Effector memory CD8-positive, alpha-beta T cell (primary cell): ENCODE measurements at regions not wholly inside any gene's neighbourhood (a gene's known extent, or its start where the extent isn't known, plus 50 kb on each side); places are given as distances from the start of the nearest gene placed in this dataset.

Experiments used
- ATAC-seq: fragments of 150-1000 bp; cut with Tn5 transposase; replicated peaks from 2 replicates; pipeline ENCODE4 v1.10.0; 2021; ENCODE audit warnings: mild to moderate bottlenecking, moderate library complexity
- DNase-seq, 3 experiments: peaks; one replicate each; pipeline ENCODE4 v3.0.0; 2021
- H3K27ac Mint-ChIP-seq, 2 donors: one replicate each; pipeline ENCODE4 v1.8.0; 2022; ENCODE audit warnings: mild to moderate bottlenecking in 2 of 2, mixed read lengths in 2 of 2, moderate library complexity in 2 of 2
- H3K27me3 Mint-ChIP-seq, 2 donors: one replicate each; pipeline ENCODE4 v1.8.0; 2022; ENCODE audit warnings: mixed read lengths in 2 of 2
- H3K36me3 Mint-ChIP-seq: one replicate; pipeline ENCODE4 v1.8.0; 2022; ENCODE audit warnings: mild to moderate bottlenecking, moderate library complexity, mixed read lengths; ENCODE audit not compliant: insufficient read depth
- H3K4me1 Mint-ChIP-seq, 2 donors: one replicate each; pipeline ENCODE4 v1.8.0; 2022; ENCODE audit warnings: low read depth in 2 of 2, mixed read lengths in 2 of 2
- H3K4me3 Mint-ChIP-seq, 2 donors: one replicate each; pipeline ENCODE4 v1.8.0; 2022; ENCODE audit warnings: mild to moderate bottlenecking in 2 of 2, mixed read lengths in 2 of 2, moderate library complexity in 2 of 2
- H3K9me3 Mint-ChIP-seq, 2 donors: one replicate each; pipeline ENCODE4 v1.8.0; 2022; ENCODE audit warnings: mixed read lengths in 2 of 2

DNA sequence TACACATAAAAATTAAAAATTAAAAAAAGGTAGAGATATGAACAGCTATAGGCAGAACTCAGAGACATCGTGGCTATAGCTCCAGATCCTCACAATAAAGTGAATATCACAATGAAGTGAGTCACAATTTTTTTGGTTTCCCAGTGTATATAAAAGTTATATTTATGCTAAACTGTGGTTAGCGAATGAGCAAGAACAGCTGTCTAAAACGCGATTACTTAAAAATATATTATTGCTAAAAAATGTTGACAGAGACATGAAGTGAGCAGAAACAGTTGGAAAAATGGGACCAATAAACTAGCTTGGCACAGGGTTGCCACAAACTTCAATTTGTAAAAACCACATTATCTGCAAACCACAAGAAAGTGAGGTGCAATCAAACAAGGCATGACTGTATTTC, 551.7 kb upstream of the NETO1 start:
- no peak overlapping the region for H3K4me3 Mint-ChIP-seq
- ATAC-seq (no peak), DNase-seq (no peak)
- no peaks in the 10 kb centered on the region for H3K36me3 Mint-ChIP-seq
- H3K27ac Mint-ChIP-seq, result no peak overlapping the region
- no peaks in the 10 kb centered on the region for H3K27me3 Mint-ChIP-seq
- H3K9me3 Mint-ChIP-seq, result no peaks in the 10 kb centered on the region
- no peaks in the 10 kb centered on the region for H3K4me1 Mint-ChIP-seq

DNA sequence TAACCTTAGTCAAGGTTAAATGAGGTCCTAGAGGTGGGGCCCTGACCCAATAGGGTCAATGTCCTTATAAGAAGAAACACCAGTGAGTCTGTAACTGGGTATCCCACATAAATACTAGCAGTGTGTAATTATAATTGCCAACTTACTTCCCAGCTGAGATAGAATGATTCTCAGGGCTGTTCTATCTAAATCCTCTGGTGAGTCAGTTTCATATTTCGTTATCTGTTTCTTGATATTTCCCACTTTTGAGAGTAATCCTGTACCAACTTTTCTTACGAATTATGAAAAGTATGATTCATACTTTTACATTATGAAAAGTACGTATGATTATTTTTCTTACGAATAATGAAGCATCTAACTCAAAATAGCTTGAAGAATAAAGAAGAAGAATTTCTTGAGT, 546.8 kb upstream of the NETO1 start:
- DNase-seq (no peak), ATAC-seq (no peak)
- H3K36me3 Mint-ChIP-seq, result no peaks in the 10 kb centered on the region
- no peaks in the 10 kb centered on the region for H3K27me3 Mint-ChIP-seq
- H3K4me3 Mint-ChIP-seq, result no peak overlapping the region
- H3K9me3 Mint-ChIP-seq, result peaks cover 0 to 2% of the 10 kb centered on the region in 2 donors
- H3K4me1 Mint-ChIP-seq, result no peaks in the 10 kb centered on the region
- no peak overlapping the region for H3K27ac Mint-ChIP-seq

DNA sequence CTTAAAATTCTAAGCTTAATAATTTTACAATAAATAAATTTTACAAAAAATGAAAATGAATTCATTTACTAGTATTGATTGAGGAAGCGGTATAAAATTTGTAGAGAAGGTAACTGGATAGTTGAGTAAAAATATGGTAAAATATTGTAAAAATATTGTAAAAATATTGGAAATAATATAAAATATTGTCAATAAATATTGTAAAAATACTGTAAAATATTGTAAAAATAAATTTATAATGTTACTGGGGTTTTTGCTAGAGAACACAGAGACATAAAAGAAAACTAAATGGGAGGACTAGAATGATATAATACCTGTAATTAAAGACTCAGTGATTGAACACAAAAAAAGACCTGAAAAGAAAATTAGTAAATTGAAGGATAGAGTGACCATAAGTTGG, 546.3 kb upstream of the NETO1 start:
- H3K27me3 Mint-ChIP-seq, result no peaks in the 10 kb centered on the region
- DNase-seq (no peak), ATAC-seq (no peak)
- H3K4me3 Mint-ChIP-seq, result no peak overlapping the region
- H3K27ac Mint-ChIP-seq, result no peak overlapping the region
- no peaks in the 10 kb centered on the region for H3K4me1 Mint-ChIP-seq
- peaks cover 0 to 2% of the 10 kb centered on the region in 2 donors for H3K9me3 Mint-ChIP-seq
- no peaks in the 10 kb centered on the region for H3K36me3 Mint-ChIP-seq

DNA sequence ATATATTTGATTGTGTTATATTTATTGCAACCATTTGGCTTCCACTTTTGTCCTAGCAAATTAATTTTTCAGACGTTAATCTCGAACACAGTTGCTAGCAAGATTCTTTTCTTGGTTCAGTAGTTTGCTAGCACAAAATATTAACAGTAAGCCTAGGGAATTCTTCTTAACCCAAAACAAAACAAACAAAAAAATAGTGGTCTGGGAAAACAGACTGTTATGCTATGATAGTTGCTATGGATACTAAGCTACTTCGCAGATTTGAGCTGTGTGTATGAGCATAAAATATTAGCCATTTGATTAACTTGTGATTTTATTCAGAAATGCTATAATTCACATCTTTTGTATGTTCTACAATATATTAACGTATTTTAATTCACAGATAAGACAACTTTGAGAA, 541.5 kb upstream of the NETO1 start:
- no peak for DNase-seq
- no peak overlapping the region for H3K27ac Mint-ChIP-seq

DNA sequence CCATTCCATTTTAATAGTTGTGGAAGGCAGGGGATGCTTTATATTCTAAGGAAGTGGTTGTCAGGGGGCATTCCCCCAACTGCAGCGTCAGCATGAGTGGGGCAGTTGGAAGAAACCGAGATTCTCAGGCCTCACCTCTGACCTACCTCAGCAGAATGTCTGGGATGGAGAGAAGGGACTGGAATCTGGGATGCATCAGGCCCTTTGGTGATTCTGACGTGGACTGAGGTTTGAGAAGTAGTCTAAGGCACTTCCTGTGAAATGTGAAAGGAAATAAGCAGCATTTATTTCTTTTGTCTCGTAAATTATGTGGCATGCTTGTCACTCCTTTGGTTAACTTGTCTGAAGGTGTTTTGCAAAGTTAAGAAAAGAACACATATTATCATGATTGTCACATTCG, 540.7 kb upstream of the NETO1 start:
- Mint-ChIP-seq H3K4me1 (no peaks in the 10 kb centered on the region), H3K36me3 (no peaks in the 10 kb centered on the region), H3K27me3 (no peaks in the 10 kb centered on the region), H3K4me3 (no peak overlapping the region), H3K27ac (no peak overlapping the region), H3K9me3 (peaks cover 7 to 8% of the 10 kb centered on the region in 2 donors)
- DNase-seq, result no peak
- no peak for ATAC-seq

More for the DNA sequence above, 541.5 kb upstream of the NETO1 start:
- peaks cover 5 to 8% of the 10 kb centered on the region in 2 donors for H3K9me3 Mint-ChIP-seq
- no peaks in the 10 kb centered on the region for H3K36me3 Mint-ChIP-seq
- H3K27me3 Mint-ChIP-seq, result no peaks in the 10 kb centered on the region
- H3K4me3 Mint-ChIP-seq, result no peak overlapping the region
- no peak for ATAC-seq
- no peaks in the 10 kb centered on the region for H3K4me1 Mint-ChIP-seq

DNA sequence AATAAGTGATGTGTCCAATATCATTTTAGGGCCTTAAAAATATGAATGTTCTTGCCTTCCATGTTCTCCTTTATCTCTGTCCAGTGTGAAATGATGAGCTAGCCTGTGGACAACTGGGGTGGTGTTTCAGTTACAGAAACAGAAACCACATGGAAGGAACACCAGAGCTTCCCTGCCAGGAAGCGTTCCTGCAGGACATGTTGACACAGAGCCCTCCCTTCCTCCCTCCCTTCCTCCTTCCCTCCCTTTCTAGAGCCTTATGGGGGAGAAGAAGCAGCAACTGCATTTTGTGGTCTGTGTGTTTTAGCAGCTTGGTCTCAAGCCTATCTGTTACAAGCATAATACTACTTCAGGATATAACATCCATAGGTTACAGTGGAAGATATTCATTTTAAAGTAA, 539.7 kb upstream of the NETO1 start:
- H3K4me3 Mint-ChIP-seq, result no peak overlapping the region
- DNase-seq (no peak), ATAC-seq (no peak)
- peaks cover 7 to 8% of the 10 kb centered on the region in 2 donors for H3K9me3 Mint-ChIP-seq
- no peak overlapping the region for H3K27ac Mint-ChIP-seq
- no peaks in the 10 kb centered on the region for H3K36me3 Mint-ChIP-seq
- H3K4me1 Mint-ChIP-seq, result no peaks in the 10 kb centered on the region
- H3K27me3 Mint-ChIP-seq, result no peaks in the 10 kb centered on the region

DNA sequence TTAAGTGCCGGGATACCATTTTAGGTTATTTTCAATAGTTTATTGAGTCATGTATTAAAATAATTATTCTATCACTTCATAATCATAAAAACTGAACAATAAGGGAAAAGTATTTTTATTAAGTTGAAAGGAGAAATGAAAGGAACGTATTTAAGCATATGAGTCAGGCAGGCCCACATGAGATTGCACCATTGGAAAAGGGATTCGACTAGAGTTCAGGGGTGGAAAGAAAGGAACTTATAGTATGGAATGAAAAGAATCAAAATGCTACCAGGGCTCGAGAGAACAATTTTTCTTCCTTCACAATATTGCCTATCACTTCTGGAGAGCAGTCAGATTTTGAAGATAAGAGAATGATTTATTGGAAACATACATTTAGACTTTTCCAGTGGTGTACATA, 516.5 kb upstream of the NETO1 start:
- peaks cover 17 to 23% of the 10 kb centered on the region in 2 donors for H3K9me3 Mint-ChIP-seq
- DNase-seq (no peak), ATAC-seq (no peak)
- H3K36me3 Mint-ChIP-seq, result no peaks in the 10 kb centered on the region
- H3K4me1 Mint-ChIP-seq, result no peaks in the 10 kb centered on the region
- H3K27me3 Mint-ChIP-seq, result no peaks in the 10 kb centered on the region
- no peak overlapping the region for H3K27ac Mint-ChIP-seq
- H3K4me3 Mint-ChIP-seq, result no peak overlapping the region

DNA sequence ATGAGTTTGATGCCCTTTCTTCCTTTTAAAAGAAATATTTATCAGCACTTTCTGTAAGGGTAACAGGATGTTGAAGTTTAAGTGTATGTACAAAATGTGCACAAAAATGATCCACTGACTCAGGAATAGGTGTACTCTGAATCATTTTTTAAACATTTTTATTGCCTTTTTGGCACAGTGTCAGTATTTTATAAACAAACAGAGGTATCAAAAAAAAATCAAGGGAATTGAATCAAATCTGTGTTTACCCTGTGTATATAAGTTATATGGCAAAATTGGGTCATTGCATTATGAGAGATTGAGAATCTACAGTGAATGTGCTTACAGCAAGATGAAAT, 513.9 kb upstream of the NETO1 start:
- Mint-ChIP-seq H3K4me3 (no peak overlapping the region), H3K4me1 (no peaks in the 10 kb centered on the region), H3K36me3 (no peaks in the 10 kb centered on the region), H3K27me3 (no peaks in the 10 kb centered on the region), H3K9me3 (peaks cover 10 to 14% of the 10 kb centered on the region in 2 donors), H3K27ac (no peak overlapping the region)
- ATAC-seq (no peak), DNase-seq (no peak)

DNA sequence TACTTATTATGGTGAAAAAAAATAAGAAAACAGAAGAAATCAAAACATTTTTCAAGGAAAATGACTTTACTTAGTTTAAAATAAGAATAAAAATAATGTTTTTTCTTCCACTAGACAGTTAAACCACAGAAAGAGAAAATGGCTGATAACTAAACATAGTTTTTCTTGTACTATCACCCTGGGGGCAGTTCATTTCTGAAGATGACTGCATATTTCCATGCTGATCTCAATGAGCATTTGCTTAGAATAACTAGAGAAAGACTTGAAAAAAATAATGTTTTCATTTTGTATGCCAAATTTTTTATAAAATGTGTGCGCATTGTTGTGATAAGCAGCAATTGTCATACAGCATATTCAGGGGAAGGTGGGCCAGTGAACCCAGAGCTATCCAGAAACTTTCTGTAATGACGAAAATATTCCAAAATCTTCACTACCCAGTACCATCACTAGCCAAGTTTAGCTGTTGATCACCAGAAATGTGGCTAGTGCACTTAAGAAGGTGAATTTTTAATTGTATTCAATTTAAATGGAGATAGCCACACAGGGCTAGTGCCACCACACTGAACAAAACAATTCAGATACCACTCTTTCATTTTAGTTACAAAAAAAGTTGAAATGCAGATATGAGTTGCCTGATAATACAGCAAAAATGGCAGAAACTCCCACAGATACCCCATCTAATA, 513.4 kb upstream of the NETO1 start:
- no peak overlapping the region for H3K4me3 Mint-ChIP-seq
- DNase-seq (no peak), ATAC-seq (no peak)
- H3K27me3 Mint-ChIP-seq, result no peaks in the 10 kb centered on the region
- no peaks in the 10 kb centered on the region for H3K4me1 Mint-ChIP-seq
- no peaks in the 10 kb centered on the region for H3K36me3 Mint-ChIP-seq
- H3K9me3 Mint-ChIP-seq, result peaks cover 10 to 13% of the 10 kb centered on the region in 2 donors
- no peak overlapping the region for H3K27ac Mint-ChIP-seq

DNA sequence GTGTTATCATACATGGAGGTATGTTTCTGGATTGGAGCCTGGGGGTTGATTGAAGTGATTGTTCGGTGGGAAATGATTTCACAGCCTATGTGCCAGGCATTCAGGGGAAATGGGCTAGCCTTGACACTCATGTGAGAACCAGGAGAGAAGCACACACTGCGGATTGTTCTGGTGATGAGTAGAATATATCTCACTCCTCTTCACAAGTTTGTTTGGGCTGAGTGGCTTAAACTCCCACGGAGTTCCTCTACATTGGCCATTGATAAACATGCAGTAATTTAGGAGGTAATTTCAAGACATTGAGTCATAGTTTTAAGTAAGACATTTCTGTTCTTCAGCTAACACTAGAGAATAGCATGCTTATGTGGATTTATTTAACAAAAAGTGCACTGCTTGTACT, 498.9 kb upstream of the NETO1 start:
- Mint-ChIP-seq H3K27ac (no peak overlapping the region), H3K4me3 (no peak overlapping the region), H3K27me3 (no peaks in the 10 kb centered on the region), H3K36me3 (no peaks in the 10 kb centered on the region), H3K9me3 (peaks cover 5 to 7% of the 10 kb centered on the region in 2 donors), H3K4me1 (no peaks in the 10 kb centered on the region)
- ATAC-seq, result no peak
- no peak for DNase-seq

DNA sequence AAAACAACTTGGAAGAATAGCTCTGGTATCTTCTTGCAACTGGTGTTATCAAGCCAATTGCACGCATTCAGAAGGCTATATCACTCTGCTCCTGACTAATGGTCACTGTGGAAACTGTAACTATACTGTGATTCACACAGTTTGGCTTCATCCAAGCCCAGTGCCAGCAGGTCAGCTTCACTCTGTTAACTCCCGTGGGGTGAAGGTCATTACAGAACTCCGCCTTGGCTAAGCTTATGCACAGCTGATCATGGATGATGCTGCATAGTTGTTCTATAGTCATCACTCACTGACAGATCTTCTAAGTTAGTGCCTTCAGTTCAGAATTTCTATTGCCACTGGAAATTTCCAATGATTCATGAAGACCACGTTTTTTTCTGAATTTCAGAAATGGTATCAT, 497.2 kb upstream of the NETO1 start:
- Mint-ChIP-seq H3K4me1 (no peaks in the 10 kb centered on the region), H3K27me3 (no peaks in the 10 kb centered on the region), H3K27ac (no peak overlapping the region), H3K36me3 (no peaks in the 10 kb centered on the region), H3K4me3 (no peak overlapping the region), H3K9me3 (peaks cover 0 to 6% of the 10 kb centered on the region in 2 donors)
- ATAC-seq (no peak), DNase-seq (no peak)

DNA sequence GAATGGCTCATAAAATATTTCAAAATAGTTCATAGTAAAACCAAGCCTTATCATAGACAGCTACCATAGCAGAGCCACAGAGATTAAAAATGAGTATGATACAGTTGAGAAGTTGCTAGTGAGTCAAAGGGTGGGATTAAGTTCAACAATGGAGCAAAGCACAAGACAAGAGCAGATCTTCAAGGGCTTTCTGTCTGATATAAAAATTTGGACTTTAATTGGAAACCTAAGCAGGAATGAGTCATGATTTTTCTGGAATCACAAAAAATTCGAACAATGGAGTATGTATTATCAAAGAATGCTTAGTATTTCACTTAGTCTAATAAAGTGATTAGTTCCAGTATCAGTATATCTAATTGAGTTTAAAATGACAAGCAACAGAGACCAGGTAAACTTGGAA, 487.3 kb upstream of the NETO1 start:
- H3K4me1 Mint-ChIP-seq, result no peaks in the 10 kb centered on the region
- H3K4me3 Mint-ChIP-seq, result no peak overlapping the region
- DNase-seq (no peak), ATAC-seq (no peak)
- no peaks in the 10 kb centered on the region for H3K36me3 Mint-ChIP-seq
- H3K27ac Mint-ChIP-seq, result no peak overlapping the region
- peaks cover 10 to 12% of the 10 kb centered on the region in 2 donors for H3K9me3 Mint-ChIP-seq
- H3K27me3 Mint-ChIP-seq, result no peaks in the 10 kb centered on the region

DNA sequence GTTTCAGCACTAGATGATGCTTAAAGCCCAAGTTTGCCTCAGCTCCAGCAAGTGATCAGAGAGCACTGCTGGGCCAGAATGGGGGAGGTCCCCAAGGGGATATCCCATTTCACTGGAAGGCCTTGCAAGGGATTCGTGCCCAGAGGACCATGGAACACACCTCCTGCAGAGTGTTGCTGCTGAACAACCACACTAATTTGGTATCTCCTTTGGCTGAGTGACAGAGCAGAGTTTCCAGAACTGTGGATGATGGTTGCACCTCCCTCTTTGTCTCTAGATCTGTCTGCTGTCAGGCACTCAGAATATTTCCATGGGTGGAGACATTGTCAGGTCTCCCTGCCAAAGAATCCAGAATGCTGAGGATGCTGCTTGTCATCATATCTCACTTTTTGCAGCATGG, 484.8 kb upstream of the NETO1 start:
- Mint-ChIP-seq H3K27me3 (no peaks in the 10 kb centered on the region), H3K4me3 (no peak overlapping the region), H3K36me3 (no peaks in the 10 kb centered on the region), H3K4me1 (no peaks in the 10 kb centered on the region), H3K27ac (no peak overlapping the region), H3K9me3 (peaks cover 9 to 12% of the 10 kb centered on the region in 2 donors)
- no peak for ATAC-seq
- DNase-seq, result no peak

DNA sequence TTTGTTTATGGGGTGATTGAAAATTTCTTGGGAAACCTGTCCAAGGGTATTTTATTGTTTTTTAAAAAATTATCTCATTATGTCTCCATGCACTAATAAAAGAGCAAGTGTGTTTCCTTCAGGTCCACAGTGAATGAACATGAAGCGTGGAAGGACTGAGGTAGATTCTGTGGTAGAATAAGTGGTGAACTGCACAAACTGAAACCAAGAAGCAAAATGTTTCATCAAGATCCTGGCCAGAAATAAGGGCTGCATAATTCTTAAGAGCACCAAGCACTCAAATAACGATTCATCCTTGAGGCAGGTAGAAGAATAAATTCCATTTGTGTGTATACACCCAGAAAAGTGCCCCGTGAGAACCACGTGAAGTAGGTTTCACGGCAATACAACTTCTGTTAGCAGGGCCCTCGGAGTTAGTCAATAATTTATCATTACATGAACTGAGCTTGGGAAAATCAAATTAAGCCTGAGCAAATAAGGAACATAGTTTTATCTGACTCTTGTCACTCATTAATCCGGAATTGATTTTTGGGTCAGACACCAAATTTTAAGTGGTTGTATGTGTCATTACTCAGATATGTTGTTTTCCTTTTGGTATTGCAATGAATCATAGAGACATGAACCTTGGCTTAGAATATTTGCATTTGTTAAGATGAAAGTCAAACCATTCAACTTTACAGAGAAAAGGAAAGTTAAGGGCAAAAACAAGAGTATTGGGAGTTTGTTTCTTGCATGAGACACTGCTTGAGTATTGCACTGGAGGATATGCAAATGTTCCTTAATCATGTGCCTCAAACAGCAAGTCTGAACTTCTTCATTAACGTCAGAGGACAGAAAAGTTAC, 472.6 kb upstream of the NETO1 start:
- H3K4me1 Mint-ChIP-seq, result no peaks in the 10 kb centered on the region
- H3K27me3 Mint-ChIP-seq, result no peaks in the 10 kb centered on the region
- no peaks in the 10 kb centered on the region for H3K36me3 Mint-ChIP-seq
- no peak overlapping the region for H3K27ac Mint-ChIP-seq
- ATAC-seq (no peak), DNase-seq (no peak)
- H3K4me3 Mint-ChIP-seq, result no peak overlapping the region
- H3K9me3 Mint-ChIP-seq, result peaks cover 2 to 22% of the 10 kb centered on the region in 2 donors
